Dedifferentiated amniotic fluid mesenchymal stem cell (primary cell): ENCODE measurements at regions not wholly inside any gene's neighbourhood (a gene's known extent, or its start where the extent isn't known, plus 50 kb on each side); places are given as distances from the start of the nearest gene placed in this dataset.

Source experiments
- DNase-seq: peaks from one replicate; pipeline ENCODE4 v3.0.0-alpha.2; 2016; ENCODE audit errors: extremely low spot score

DNA sequence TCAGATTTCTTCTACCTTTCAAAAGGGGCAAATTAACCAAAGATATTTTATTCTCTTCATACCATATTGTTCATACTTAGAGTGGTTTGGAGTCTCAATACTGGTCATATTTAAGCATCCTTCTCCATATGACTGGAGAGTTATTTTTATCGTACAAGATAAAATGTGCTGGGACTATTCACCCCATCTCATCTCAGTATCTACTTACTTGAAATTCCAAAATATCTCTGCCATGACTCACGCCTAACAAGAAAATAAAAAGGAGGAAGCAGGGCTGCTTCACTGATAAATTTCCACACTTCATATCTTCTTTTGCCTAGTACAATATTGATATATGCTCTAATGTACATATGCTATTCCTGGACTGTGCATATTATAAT, 277.9 kb upstream of the CDH9 start:
- peak; percentile 46 for DNase-seq

GRCh38 chr5:27315363-27316270, 277.2 kb upstream of the CDH9 start:
- peak; percentile 67 for DNase-seq

GRCh38 chr5:27313549-27313948, 275.2 kb upstream of the CDH9 start:
- DNase-seq, result no peak

DNA sequence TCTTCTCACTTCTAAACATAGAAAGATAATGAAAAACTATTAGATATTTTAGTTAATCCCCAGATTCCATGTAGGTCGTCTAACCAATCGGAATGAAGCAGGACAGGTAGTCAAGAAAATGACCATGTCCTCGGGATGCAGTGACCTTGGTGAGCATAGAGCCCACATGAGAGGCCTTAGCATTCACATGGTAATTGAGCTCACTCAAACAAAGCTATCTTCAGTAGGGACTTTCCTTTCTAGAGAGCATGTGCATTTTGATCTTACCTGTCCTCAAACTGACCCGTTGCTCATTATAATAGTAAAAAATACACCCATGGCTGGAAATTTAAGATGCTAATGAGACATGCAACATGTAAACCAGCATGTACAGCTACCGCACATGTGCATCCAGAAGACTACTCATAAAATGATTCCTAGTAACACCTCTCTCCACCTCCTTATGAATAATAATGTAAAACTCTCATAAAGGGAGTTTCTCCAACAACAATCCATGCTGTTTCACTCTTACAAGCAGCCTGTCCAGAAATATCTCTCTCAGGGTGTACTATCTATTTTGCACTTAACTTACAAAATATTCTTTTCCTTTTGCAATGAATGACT, 274.0 kb upstream of the CDH9 start:
- DNase-seq, result no peak

DNA sequence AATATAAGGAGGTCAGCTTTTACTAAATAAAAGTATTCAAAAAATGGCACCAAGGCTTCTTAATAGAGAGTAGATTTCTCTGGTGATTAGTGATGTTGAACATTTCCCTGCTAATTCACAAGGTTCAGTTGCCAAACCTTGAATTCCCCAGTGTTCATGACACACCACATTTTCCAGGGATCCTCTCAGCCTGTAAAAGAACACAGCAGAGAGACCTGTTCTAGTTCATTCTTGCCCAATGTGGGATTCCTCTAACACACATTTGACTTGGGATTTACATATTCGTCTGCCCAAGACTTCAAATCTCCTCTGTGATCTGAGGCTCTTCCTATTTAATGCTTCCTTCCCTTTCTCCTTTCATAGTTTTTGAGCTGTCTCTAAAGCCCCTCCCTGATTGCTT, 273.2 kb upstream of the CDH9 start:
- no peak for DNase-seq

DNA sequence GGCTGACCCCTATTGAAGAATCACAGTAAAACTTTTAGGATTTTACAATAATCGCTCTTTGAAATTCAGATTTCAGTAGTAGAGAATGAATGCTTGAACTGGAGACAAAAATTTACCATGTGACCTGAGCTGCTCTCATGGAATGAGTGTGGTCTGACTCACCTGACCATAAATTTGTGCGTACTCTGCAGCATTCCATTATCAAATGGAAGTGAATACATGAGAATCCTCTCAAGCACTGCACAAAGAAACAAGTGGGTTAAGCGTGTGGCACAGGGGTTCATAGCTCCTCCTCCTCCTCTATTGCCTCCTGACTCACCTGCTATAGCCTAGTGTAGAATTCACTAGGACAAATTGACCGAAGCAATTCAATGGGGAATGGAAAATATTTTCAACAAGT, 269.8 kb upstream of the CDH9 start:
- DNase-seq, result no peak

DNA sequence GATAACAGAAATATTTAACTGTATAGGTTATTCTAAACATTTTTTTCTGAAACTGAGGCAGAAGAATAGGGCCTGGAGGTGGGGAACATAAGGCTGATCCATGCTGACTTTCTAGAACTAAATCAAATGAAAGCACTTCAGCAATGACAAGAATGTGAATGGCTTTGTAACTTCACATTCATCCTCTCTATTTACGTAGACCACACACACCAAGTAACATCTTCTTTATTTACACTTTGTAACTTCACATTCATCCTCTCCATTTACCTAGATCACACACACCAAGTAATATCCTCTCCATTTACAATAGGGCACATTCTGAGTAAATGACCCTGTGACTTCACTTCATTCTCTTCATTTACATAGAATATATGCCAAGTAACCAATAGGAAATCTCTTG, 251.8 kb upstream of the CDH9 start:
- no peak for DNase-seq

- no peak for DNase-seq
Observed at GRCh38 chr5:27276119-27276518, 237.7 kb upstream of the CDH9 start.

DNA sequence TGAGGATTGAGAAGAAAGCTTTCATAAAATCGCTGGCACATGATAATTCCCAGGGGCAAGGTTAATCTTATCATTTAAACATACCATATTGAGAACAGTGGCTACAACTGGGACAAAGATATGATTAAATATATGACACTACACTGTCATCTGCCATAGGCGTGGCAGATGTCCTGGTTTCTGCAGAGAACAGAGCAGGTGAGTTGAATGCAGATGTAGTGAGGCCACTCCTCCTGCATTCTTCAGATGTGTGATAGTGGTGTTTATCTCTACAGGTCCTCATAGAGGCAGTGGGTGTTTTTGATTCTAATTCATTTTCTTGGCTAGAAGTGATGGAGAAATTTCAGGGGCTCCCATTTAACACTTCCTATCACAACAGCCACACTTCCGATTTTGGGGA, 237.0 kb upstream of the CDH9 start:
- DNase-seq, result no peak

DNA sequence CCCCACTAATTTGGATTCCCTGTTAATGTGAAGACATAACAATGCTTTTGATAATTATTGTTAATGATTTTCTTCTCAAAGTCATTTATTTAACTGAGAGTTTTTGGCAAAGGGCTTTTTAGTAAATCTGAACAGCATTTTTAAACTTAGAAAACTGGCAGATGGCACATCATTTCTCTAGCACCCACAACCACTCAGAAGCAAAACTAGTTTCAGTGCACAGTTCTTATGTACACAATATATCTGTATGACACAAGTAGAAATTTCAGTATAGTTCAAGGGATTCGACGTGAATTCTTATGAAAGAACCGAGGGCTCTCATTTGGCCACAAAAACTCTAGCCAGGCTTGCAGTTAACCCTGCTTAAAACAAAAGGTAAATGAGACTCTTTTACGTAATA, 231.4 kb upstream of the CDH9 start:
- DNase-seq, result no peak

DNA sequence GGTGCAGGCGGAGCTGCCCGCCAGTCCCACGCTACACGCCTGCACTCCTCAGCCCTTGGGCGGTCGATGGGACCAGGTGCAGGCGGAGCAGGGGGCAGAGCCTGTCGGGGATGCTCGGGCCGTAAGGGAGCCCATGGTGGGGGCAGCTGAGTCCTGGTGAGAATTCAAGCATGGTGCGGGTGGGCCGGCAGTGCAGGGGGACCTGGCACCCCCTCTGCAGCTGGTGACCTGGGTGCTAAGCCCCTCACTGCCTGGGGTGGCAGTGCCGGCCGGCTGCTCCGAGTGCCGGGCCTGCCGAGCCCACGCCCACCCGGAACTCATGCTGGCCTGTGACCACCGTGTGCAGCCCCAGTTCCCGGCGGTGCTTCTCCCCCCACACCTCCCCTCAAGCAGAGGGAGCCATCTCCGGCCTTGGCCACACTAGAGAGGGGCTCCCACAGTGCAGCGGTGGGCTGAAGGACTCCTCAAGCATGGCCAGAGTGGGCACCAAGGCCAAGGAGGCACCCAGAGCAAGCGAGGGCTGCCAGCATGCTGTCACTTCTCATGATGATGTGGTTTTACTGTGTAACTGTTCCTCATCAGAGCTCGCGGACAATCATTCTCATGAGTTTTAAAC, 228.9 kb upstream of the CDH9 start:
- no peak for DNase-seq

- no peak for DNase-seq
Observed at GRCh38 chr5:27266184-27266583, 227.8 kb upstream of the CDH9 start.

DNA sequence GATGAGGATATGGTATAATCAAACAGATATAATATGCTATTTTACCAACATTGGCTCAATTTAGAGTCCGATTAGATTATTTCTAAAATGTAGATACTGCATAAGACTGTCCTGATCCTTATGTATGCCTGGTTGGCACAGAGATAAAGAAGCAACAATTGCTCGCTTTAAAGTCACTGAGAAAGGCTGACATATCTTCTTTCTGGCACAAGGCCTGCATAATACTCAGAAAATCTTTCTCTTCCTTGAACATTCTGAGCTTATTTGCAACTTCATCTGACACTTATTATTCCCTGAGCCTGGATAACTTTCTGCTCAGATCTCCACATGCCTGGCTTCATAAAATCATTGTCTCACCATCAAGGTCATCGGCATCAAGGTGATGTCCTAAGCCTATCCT, 219.3 kb upstream of the CDH9 start:
- DNase-seq, result no peak

- DNase-seq, result no peak
Observed at GRCh38 chr5:27252911-27253310, 214.5 kb upstream of the CDH9 start.

GRCh38 chr5:27242258-27242626, 203.9 kb upstream of the CDH9 start:
- DNase-seq, result no peak

- DNase-seq, result peak; percentile 96
Observed at GRCh38 chr5:27241564-27242257, 203.3 kb upstream of the CDH9 start.

- DNase-seq, result no peak
Observed at GRCh38 chr5:27240791-27241190, 202.4 kb upstream of the CDH9 start.

DNA sequence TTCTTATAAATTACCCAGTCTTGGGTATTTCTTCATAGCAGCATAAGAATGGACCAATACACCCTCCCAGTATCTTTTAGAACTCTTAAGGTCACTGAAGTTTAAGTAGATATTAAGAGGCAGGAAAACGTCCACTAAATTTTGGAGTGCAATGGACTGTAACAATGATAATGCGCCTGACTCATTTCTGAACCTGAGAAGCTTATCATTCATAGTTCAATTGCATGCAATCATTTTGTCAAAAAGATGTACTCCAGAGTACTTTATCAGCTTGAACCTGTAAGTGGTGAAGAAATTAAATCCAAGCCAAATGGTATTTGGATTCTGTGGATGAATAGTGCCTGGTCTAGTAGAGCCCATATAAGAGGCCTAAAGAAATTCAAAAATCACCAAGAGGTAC, 196.5 kb upstream of the CDH9 start:
- DNase-seq, result no peak

DNA sequence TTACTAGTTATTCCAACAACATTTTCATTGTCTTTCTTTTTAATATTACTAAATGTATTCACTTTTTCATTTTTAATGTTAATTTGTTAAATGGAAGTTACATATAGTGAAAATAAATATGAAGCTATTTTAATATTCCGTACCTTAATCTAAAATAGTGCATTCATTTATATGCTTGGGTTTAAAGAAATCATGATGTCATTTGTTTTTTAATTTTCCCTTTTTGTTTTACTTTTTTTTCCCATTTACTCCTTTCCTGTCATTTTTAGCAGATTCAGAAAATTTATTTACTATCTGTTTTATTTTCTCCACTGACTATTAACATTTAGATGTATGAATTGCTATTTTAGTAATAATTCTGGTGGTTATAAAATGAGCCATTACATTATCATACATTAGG, 183.0 kb upstream of the CDH9 start:
- DNase-seq, result no peak

- no peak for DNase-seq
Observed at GRCh38 chr5:27220752-27221151, 182.4 kb upstream of the CDH9 start.

DNA sequence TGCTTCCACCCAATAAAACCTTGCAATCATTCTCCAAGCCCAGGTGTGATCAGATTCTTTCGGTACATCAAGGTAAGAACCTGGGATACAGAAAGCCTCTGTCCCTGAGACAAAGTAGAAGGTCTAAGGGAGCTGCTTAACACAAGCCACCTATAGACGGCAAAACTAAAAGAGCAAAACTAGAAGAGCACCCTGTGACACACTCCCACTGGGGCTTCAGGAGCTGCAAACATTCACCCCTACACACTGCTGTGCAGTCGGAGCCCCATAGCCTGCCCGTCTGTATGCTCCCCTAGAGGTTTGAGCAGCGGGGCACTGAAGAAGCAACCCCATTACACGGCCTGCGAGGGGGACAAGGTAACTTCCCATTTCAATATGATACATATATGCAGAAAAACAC, 179.6 kb upstream of the CDH9 start:
- DNase-seq, result no peak

GRCh38 chr5:27217155-27217956, 179.0 kb upstream of the CDH9 start:
- no peak for DNase-seq
